Sigmoid colon (tissue), 4 donors: ENCODE measurements at regions not wholly inside any gene's neighbourhood (a gene's known extent, or its start where the extent isn't known, plus 50 kb on each side); places are given as distances from the start of the nearest gene placed in this dataset.

Experiments
- EP300 ChIP-seq, 4 donors: sonication (generic); formaldehyde crosslinking; IDR thresholded peaks; one replicate each; pipeline ENCODE4 v1.6.1; 2017; ENCODE audit warnings: antibody characterized with exemption in 4 of 4
- POLR2A ChIP-seq, 2 donors: fragments of 450-650 bp; IDR thresholded peaks; one replicate each; pipeline ENCODE4 v1.6.1; 2016; ENCODE audit warnings: antibody characterized with exemption in 2 of 2, mild to moderate bottlenecking in 2 of 2, moderate library complexity in 2 of 2
- POLR2AphosphoS5 ChIP-seq, 4 donors: sonication (generic); formaldehyde crosslinking; IDR thresholded peaks; one replicate each; pipeline ENCODE4 v1.6.1; 2017; ENCODE audit warnings: antibody characterized with exemption in 4 of 4
- TF ChIP-seq, protein P1 (sequence below), 4 experiments: fragments of 450-650 bp in 3 of 4; fragments of 200-600 bp in 1 of 4; IDR thresholded peaks; one replicate each; pipeline ENCODE4 v1.5.1; 2016 to 2019; ENCODE audit warnings: antibody characterized with exemption in 4 of 4, mild to moderate bottlenecking in 3 of 4, moderate library complexity in 2 of 4

DNA sequence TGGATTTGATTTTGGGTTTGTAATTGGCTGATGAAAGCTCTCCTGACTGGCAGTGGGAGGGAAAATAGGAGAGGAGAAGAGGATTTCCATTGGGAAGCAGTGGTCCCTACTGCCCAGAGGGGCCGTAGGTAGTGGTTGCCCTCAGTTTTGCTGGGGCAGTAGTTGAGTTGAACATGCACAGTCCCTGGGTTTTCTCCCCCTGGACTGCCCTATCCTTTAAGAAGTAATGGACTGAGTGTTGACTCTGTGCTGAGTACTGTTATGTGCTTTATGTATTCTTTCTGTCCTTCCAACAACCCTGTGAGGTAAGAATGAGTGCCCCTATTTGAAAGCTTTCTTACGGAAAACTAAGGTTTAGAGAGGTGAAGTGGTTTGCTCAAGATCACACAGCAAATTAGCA lies 111.2 kb upstream of the RPS23 start:
- TF ChIP-seq POLR2AphosphoS5 (IDR thresholded peaks at IDR 0.05) (no peak), POLR2A (IDR thresholded peaks at IDR 0.05) (no peak), EP300 (IDR thresholded peaks at IDR 0.05) (no peak)
- TF ChIP-seq, protein P1, sequence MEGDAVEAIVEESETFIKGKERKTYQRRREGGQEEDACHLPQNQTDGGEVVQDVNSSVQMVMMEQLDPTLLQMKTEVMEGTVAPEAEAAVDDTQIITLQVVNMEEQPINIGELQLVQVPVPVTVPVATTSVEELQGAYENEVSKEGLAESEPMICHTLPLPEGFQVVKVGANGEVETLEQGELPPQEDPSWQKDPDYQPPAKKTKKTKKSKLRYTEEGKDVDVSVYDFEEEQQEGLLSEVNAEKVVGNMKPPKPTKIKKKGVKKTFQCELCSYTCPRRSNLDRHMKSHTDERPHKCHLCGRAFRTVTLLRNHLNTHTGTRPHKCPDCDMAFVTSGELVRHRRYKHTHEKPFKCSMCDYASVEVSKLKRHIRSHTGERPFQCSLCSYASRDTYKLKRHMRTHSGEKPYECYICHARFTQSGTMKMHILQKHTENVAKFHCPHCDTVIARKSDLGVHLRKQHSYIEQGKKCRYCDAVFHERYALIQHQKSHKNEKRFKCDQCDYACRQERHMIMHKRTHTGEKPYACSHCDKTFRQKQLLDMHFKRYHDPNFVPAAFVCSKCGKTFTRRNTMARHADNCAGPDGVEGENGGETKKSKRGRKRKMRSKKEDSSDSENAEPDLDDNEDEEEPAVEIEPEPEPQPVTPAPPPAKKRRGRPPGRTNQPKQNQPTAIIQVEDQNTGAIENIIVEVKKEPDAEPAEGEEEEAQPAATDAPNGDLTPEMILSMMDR (IDR thresholded peaks at IDR 0.05) = no peak
